ENCODE measurements at regions not wholly inside any gene's neighbourhood (a gene's known extent, or its start where the extent isn't known, plus 50 kb on each side); places are given as distances from the start of the nearest gene placed in this dataset.

DNA sequence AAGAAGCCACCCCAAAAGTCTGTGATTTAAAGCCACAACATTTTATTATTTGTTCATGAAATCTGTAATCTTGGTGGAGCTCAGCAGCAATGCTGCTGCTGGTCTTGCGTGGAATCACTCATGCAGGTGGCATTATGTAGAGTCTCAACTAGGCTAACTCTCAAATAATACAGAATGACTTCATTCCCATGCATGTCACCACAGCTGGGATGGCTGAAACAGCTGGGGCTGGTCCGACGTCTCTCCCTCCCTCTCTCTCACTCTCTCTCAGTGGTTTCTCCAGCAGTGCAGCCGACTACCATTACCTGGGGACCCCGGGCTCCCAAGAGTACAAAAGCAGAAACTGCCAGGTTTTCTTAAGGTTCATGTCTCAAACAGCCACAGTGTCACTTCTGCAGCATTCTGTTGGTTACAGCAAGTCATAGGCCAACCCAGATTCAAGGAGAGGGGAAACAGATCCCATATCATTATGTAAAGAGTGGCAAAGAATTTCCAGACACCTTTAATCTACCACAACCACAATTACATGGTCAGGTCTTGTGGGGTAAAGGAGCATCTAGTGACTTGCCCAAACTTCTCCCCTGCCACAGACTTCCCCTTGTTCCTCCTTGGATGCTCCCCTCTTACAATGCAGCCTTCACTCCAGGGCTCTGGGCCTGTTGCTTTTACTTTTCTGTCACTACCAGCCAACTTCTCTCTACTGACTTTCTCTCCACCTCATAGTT lies 192.0 kb upstream of the HMGA2 start:
- DNase-seq (ENCODE audit: extremely low spot score): no peak
- ChIA-PET CTCF (no interaction called here), POLR2A (no interaction called here)
- TF ChIP-seq, protein P1, sequence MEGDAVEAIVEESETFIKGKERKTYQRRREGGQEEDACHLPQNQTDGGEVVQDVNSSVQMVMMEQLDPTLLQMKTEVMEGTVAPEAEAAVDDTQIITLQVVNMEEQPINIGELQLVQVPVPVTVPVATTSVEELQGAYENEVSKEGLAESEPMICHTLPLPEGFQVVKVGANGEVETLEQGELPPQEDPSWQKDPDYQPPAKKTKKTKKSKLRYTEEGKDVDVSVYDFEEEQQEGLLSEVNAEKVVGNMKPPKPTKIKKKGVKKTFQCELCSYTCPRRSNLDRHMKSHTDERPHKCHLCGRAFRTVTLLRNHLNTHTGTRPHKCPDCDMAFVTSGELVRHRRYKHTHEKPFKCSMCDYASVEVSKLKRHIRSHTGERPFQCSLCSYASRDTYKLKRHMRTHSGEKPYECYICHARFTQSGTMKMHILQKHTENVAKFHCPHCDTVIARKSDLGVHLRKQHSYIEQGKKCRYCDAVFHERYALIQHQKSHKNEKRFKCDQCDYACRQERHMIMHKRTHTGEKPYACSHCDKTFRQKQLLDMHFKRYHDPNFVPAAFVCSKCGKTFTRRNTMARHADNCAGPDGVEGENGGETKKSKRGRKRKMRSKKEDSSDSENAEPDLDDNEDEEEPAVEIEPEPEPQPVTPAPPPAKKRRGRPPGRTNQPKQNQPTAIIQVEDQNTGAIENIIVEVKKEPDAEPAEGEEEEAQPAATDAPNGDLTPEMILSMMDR (IDR thresholded peaks at IDR 0.05; ENCODE audit: control extremely low read depth, extremely low read depth, low read depth, missing control alignments): no peak

DNA sequence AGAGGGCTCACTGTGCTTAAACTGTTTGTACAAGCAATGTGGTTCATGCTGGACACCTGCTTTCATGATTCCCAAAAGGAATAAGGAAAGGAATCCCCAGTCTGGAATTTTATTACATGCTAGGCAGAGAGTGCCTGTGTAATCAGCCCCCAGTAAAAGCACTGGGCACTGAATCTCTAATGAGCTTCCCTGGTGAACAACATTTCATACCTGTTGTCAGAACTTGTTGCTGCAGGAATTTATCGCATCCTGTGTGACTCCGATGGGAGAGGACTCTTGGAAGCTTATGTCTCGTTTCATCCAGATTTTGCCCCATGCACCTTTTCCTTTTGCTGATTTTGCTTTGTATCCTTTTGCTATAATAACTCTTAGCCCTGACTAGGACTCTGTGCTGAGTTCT lies 190.2 kb upstream of the HMGA2 start:
- POLR2A ChIA-PET: no interaction called here
- no peak for DNase-seq (ENCODE audit: extremely low spot score)
- TF ChIP-seq, protein P1 (IDR thresholded peaks at IDR 0.05; ENCODE audit: control extremely low read depth, extremely low read depth, low read depth, missing control alignments): no peak
- CTCF ChIA-PET: interaction anchor here (1.1 to 1.3 kb wide), 2 partner anchors 32 to 55 kb away, joined by 3 read pairs; no protein-coding TSS in a partner anchor

DNA sequence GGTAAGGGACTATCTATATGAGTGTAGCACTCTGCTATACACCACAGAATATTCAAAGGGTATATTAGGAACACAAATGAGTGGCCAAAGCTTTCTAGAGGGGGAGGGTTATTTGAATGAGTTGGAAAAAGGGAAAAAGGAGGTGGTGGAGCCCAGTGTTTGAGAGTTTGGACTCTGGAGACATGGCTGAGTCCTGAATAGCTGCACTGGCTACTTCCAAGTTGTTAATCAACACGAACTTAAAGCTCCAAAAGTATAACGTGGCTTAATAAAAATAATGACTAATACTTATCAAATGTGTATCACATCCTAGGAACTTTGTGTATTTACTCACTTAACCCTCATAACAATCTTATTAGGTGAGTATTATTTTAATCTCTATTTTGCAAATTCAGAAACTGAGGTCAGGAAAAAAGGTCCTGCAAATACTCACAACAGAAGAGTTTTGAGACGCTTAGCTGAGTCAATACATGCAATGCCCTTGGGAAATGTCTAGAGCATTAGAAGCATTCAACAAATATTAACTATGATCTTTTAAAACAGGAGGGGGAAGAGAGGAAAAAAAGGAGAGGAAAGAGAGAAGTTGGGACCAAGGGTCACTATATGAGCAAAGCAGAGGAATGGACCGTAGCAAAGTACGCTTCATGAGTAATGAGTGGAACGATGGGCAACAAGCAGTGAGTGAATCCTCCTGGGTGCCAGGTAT lies 189.5 kb upstream of the HMGA2 start:
- no peak for DNase-seq (ENCODE audit: extremely low spot score)
- CTCF ChIA-PET: interaction anchor here (1.1 to 1.3 kb wide), 3 partner anchors 13 to 54 kb away, joined by 3 read pairs; no protein-coding TSS in a partner anchor

DNA sequence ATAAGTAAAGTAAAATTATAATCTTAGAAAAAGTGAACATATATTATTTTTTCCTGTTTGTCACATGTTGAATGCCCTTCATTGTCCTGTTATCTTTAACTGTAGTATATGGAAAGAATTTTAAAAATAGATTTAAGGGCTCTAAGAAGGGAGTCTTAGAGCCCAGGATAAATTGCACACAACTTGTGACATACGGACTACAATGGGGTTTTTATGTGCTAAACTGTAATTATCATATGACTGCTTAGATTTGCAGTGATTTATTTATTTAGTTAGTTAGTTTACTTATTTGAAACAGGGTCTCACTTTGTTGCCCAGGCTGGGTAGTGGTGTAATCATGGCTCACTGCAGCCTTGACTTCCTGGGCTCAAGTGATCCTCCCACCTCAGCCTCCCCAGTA lies 187.8 kb upstream of the HMGA2 start:
- TF ChIP-seq, protein P1 (IDR thresholded peaks at IDR 0.05; ENCODE audit: control extremely low read depth, extremely low read depth, low read depth, missing control alignments): no peak
- ChIA-PET CTCF (no interaction called here), POLR2A (no interaction called here)
- no peak for DNase-seq (ENCODE audit: extremely low spot score)

More for the DNA sequence above, 189.5 kb upstream of the HMGA2 start:
- TF ChIP-seq, protein P1 (IDR thresholded peaks at IDR 0.05; ENCODE audit: control extremely low read depth, extremely low read depth, low read depth, missing control alignments): no peak
- POLR2A ChIA-PET: no interaction called here

DNA sequence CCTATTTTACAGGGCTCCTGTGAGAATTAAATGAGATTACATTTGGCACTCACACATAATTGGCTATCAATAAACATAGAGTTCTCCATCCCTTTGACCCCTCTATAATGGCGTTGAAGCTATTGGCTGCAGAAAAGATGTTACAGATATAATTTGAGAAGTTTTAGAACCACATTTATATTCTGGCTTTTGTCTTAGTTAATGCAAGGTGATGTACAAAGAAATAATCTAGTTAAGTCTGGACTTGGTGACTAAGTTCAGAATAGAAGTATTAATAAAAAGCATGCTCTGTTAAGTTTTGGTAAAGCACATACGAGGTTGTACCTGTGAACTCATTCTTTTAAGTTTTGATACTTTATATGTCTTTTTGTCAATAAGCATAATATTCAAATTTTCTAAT lies 187.1 kb upstream of the HMGA2 start:
- ChIA-PET CTCF (interaction anchor here (0.8 to 1.5 kb wide), 3 partner anchors 9 to 15 kb away, joined by 3 read pairs; no protein-coding TSS in a partner anchor), POLR2A (no interaction called here)
- no peak for DNase-seq (ENCODE audit: extremely low spot score)
- TF ChIP-seq, protein P1 (IDR thresholded peaks at IDR 0.05; ENCODE audit: control extremely low read depth, extremely low read depth, low read depth, missing control alignments): no peak

DNA sequence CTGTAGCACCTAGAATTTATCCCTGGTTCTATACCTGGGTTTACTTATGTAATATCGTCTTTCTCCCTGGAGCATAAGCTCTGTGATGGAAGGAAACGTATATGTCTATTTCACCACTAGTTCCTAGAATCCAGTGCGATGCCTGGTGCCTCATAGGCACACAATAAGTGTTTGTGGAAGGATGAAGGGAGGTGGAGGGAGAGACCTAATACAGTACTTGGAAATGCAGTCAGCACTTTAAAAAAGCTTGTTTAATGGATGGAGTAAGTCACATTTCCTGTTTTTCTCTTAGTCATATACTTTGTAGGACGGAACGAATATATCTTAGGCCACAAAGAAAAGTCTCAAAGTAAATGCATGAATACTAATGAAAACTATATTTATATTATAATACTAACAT lies 186.5 kb upstream of the HMGA2 start:
- DNase-seq (ENCODE audit: extremely low spot score): no peak
- TF ChIP-seq, protein P1 (IDR thresholded peaks at IDR 0.05; ENCODE audit: control extremely low read depth, extremely low read depth, low read depth, missing control alignments): no peak
- CTCF ChIA-PET: interaction anchor here (0.8 to 1.5 kb wide), 4 partner anchors 8 to 470 kb away, joined by 3 to 4 read pairs (median 3); no protein-coding TSS in a partner anchor
- POLR2A ChIA-PET: no interaction called here

All from GM10248 (cell line).